ENCODE measurements at regions not wholly inside any gene's neighbourhood (a gene's known extent, or its start where the extent isn't known, plus 50 kb on each side); places are given as distances from the start of the nearest gene placed in this dataset.
A peak's percentile ranks its signal among the peaks of the same experiment; 100 is the strongest.

DNA sequence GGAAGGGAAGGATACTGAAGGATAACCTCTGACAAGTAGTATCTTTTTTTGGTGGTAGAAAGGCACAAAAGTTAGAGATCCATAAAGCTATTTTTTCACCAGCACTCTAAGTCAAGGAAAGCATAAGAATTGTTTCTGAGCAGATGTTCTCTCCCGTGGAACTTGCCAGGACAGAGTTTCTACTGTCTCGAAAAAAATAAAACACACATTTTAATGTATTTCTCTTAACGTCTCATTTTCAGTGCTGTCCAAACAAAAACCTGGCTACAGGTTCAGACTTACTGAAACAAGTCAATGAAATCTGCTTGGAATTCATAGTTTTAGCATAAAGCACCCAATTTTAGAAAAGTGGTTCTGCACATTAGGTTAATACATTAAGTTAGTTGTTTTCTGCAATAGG, 338.3 kb downstream of the LTN1 start:
- Mint-ChIP-seq H3K4me1 (peaks cover 8% of the 10 kb centered on the region), H3K4me3 (no peak overlapping the region), H3K27ac (no peak overlapping the region), H3K27me3 (no peaks in the 10 kb centered on the region), H3K9me3 (peaks cover 7 to 11% of the 10 kb centered on the region in 2 donors)
- DNase-seq (no peak), ATAC-seq (no peak)

DNA sequence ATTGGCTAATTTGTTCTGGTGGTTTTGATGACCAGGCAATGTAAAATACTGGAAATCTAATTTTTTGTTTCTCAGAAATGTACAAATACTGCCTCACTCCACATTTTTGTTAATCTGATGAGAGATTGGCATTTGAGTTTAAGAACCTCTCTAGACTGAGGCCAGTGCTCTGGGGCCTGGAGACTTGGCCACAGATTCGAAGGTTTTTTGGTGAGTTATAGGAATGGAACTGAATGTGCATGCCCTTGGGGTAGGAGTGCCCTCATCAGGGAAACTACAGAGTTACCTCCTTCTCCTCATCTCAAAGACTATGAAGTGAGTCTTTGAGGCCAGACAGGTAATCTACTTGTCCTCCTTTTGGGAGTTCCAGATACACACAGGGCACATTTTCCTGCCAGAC, 347.9 kb downstream of the LTN1 start:
- DNase-seq = no peak
- no peak overlapping the region for H3K4me3 Mint-ChIP-seq
- no peak overlapping the region for H3K27ac Mint-ChIP-seq
- H3K27me3 Mint-ChIP-seq = no peaks in the 10 kb centered on the region
- H3K9me3 Mint-ChIP-seq = peaks cover 8 to 9% of the 10 kb centered on the region in 2 donors
- no peaks in the 10 kb centered on the region for H3K4me1 Mint-ChIP-seq
- no peak for ATAC-seq

DNA sequence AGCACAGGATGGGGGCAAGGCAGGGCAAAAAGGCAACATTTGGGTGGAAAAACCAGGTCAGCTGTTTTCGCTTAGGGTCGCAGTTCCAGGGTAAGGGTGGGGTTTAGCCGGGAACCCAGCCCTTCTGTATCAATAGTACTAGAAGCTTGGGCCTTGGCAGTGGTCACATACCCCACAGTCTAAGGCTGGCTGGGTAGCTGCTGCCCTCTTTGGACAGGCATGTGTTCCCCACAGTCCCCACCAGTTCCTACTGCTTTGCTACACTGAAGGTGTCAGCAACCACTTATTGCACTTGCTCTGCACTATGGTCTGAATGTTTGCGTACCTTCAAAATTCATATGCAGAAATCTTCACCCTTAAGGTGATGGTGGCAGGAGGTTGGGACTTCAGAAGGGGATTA, 349.8 kb downstream of the LTN1 start:
- Mint-ChIP-seq H3K9me3 (peaks cover 8 to 9% of the 10 kb centered on the region in 2 donors), H3K27me3 (no peaks in the 10 kb centered on the region), H3K4me3 (no peak overlapping the region), H3K4me1 (no peaks in the 10 kb centered on the region), H3K27ac (no peak overlapping the region)
- no peak for DNase-seq
- ATAC-seq = no peak

- ATAC-seq (no peak), DNase-seq (no peak)
- Mint-ChIP-seq H3K4me1 (peaks cover 7% of the 10 kb centered on the region), H3K4me3 (no peak overlapping the region), H3K27me3 (no peaks in the 10 kb centered on the region), H3K27ac (no peak overlapping the region), H3K9me3 (peaks cover 8 to 9% of the 10 kb centered on the region in 2 donors)
These were observed 350.9 kb downstream of the LTN1 start for GRCh38 chr21:28641731-28642130.

DNA sequence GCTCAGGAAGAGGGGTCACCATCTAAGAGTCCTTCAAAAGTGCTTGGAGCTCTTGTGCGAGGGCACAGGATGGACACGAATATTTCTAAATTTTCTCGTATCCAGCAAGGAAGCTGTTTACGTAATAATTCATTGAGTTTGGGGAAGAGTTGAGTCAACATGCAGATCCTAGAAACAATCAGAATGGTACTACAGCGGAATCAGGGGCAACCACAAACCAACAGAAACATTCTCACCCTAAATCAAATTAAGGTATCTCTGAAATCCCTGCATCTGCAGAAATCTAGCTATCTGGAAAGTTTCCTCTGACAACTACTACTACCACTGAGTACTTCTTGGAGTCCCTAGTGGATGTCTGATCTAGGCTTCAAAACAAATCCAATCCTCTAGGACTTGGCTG, 352.4 kb downstream of the LTN1 start:
- H3K9me3 Mint-ChIP-seq = peaks cover 8 to 9% of the 10 kb centered on the region in 2 donors
- no peak for DNase-seq
- peaks cover 14% of the 10 kb centered on the region for H3K4me1 Mint-ChIP-seq
- no peaks in the 10 kb centered on the region for H3K27me3 Mint-ChIP-seq
- ATAC-seq = no peak
- no peak overlapping the region for H3K27ac Mint-ChIP-seq
- H3K4me3 Mint-ChIP-seq = no peak overlapping the region

- peaks cover 8 to 9% of the 10 kb centered on the region in 2 donors for H3K9me3 Mint-ChIP-seq
- DNase-seq = no peak
- no peak overlapping the region for H3K27ac Mint-ChIP-seq
- peaks cover 14% of the 10 kb centered on the region for H3K4me1 Mint-ChIP-seq
- H3K27me3 Mint-ChIP-seq = no peaks in the 10 kb centered on the region
- ATAC-seq = no peak
- no peak overlapping the region for H3K4me3 Mint-ChIP-seq
These were observed 352.9 kb downstream of the LTN1 start for GRCh38 chr21:28639737-28640136.

GRCh38 chr21:28636752-28637691, 355.7 kb downstream of the LTN1 start:
- DNase-seq (peak in 1 of 2 donors; percentile 28), ATAC-seq (peak; percentile 94)
- peak overlapping the region in 1 of 2 donors; percentile 56 for H3K4me3 Mint-ChIP-seq
- H3K27me3 Mint-ChIP-seq = no peaks in the 10 kb centered on the region
- H3K4me1 Mint-ChIP-seq = peaks cover 24% of the 10 kb centered on the region
- no peaks in the 10 kb centered on the region for H3K9me3 Mint-ChIP-seq
- H3K27ac Mint-ChIP-seq = peak overlapping the region in 1 of 2 donors; percentile 84

GRCh38 chr21:28635541-28635940, 357.1 kb downstream of the LTN1 start:
- Mint-ChIP-seq H3K27me3 (no peaks in the 10 kb centered on the region), H3K27ac (no peak overlapping the region), H3K9me3 (no peaks in the 10 kb centered on the region), H3K4me1 (peaks cover 24% of the 10 kb centered on the region), H3K4me3 (no peak overlapping the region)
- DNase-seq (no peak), ATAC-seq (no peak)

DNA sequence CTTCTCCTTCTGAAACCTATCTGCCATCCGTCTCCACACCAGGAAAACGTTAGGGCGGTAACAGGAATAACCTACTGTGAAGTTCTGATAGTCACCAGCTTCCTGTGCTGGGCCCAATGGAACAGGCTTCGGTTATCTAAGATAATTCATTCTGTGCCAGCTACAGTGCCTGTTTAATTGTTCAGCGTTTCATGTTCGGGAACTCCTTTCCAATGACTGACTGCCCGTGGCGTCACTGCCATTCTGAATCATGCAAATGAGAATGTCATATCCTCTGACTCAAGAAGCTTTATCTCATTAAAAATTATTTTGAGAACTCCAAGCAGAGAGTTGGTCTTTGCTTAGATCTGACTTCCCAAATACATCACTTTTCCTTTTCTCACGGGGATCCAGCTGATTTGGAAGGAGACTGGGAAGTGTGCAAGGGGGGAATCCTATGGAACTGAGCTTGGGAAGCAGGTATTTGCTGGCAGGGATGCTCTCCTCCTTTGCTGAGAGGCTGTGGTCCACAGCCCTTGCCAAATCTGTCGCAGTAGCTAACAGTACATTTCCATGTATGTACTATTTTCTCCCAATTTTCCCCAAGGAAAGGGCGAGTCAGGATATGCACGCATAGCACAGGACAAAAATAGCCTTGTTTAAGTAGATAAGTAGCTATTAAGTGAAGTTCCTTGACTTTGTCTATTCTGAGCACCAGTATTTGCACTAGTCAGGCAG, 358.7 kb downstream of the LTN1 start:
- Mint-ChIP-seq H3K4me3 (no peak overlapping the region), H3K27me3 (no peaks in the 10 kb centered on the region), H3K9me3 (no peaks in the 10 kb centered on the region), H3K4me1 (peaks cover 24% of the 10 kb centered on the region), H3K27ac (no peak overlapping the region)
- DNase-seq (no peak), ATAC-seq (no peak)

GRCh38 chr21:28632755-28633408, 359.8 kb downstream of the LTN1 start:
- Mint-ChIP-seq H3K4me1 (peaks cover 25% of the 10 kb centered on the region), H3K9me3 (no peaks in the 10 kb centered on the region), H3K27me3 (no peaks in the 10 kb centered on the region), H3K4me3 (no peak overlapping the region), H3K27ac (peak overlapping the region in 1 of 2 donors; percentile 10)
- no peak for DNase-seq
- ATAC-seq = no peak

- Mint-ChIP-seq H3K27ac (no peak overlapping the region), H3K4me1 (peaks cover 12% of the 10 kb centered on the region), H3K4me3 (no peak overlapping the region), H3K9me3 (peaks cover 0 to 7% of the 10 kb centered on the region in 2 donors), H3K27me3 (no peaks in the 10 kb centered on the region)
- DNase-seq = no peak
- ATAC-seq = no peak
These were observed 365.0 kb downstream of the LTN1 start for GRCh38 chr21:28627691-28628090.

DNA sequence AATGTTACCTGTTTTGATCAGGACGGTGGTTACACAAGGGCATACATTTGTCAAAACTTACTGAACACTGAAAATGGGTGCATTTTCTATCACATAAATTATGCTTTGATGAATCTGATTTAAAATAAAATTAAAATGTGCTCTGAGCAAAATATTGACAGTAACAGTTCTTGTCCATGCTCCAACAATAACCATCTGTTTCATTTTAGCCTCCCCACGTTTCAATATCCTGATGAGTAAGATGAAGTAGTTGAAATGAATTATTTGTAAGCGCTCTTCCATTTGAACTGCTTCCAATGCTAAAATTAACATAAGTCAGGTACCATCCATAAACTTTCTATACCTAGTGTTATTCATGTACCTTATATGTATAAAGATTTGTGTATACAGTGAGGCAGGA, 365.4 kb downstream of the LTN1 start:
- ATAC-seq = no peak
- Mint-ChIP-seq H3K4me3 (no peak overlapping the region), H3K9me3 (peaks cover 0 to 9% of the 10 kb centered on the region in 2 donors), H3K27me3 (no peaks in the 10 kb centered on the region), H3K4me1 (peaks cover 8% of the 10 kb centered on the region), H3K27ac (no peak overlapping the region)
- no peak for DNase-seq

DNA sequence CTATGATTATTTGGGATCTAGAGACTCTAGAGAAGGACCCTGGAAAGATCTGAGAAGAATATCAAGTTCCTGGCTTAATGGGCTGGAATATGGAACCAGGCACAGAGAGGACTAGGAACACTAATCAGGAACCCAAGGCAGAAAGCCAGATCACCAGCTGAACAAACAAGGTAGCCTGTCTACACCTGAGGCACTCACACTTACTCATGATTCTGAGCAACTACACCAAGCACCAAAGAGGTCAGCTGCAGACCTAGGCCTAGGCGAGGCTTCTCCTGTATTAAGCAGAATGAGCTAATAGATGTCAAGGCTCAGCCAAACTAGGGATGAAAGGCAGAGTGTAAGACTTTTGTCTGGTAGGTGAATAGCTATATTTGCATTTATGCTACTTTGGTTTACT, 368.1 kb downstream of the LTN1 start:
- Mint-ChIP-seq H3K27me3 (no peaks in the 10 kb centered on the region), H3K9me3 (peaks cover 0 to 25% of the 10 kb centered on the region in 2 donors), H3K4me3 (no peak overlapping the region), H3K4me1 (peaks cover 8% of the 10 kb centered on the region), H3K27ac (no peak overlapping the region)
- DNase-seq (no peak), ATAC-seq (no peak)

DNA sequence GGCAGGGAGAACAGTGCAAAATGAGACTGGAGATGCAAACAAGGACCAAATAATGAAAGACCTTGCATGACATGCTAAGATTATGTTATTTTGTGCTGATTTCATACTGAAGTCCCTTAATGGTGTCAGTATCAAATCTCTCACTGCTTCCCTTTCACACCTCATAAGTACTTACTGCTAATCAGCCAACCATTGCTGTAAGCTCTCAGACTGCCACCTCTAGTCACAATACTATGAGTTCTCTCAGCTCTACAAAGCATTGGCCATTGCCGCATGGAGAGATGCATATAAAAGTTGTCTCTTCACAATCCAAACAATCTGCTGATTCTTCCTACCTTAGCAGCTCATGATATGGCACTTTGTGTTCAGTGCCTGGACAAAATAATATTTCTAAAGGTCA, 375.4 kb downstream of the LTN1 start:
- Mint-ChIP-seq H3K27ac (no peak overlapping the region), H3K27me3 (no peaks in the 10 kb centered on the region), H3K4me1 (no peaks in the 10 kb centered on the region), H3K9me3 (peaks cover 0 to 17% of the 10 kb centered on the region in 2 donors), H3K4me3 (no peak overlapping the region)
- DNase-seq (no peak), ATAC-seq (no peak)

- H3K4me1 Mint-ChIP-seq = no peaks in the 10 kb centered on the region
- H3K27ac Mint-ChIP-seq = no peak overlapping the region
- H3K4me3 Mint-ChIP-seq = no peak overlapping the region
- no peak for ATAC-seq
- H3K9me3 Mint-ChIP-seq = peaks cover 3 to 12% of the 10 kb centered on the region in 2 donors
- DNase-seq = no peak
- H3K27me3 Mint-ChIP-seq = no peaks in the 10 kb centered on the region
These were observed 377.4 kb downstream of the LTN1 start for GRCh38 chr21:28615276-28615675.

DNA sequence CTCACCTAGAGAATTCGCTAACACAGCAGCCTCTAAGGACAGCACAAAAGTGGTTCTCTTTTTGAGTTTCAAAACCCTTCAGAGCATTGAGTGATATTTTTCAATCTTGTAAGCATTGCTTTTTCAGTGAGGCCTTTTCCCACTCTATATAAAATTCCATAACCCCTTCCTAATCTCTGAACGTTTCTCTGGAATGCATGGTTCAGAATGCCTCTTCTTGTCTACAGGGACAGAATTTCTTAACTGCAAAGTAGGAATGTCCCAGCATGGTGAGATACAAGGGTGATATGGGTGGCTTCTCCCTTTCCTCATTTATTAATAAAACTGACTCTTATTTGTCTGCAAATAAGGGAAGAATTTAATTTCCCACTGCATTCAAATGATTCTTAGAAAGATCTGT, 377.9 kb downstream of the LTN1 start:
- H3K27ac Mint-ChIP-seq = peak overlapping the region in 1 of 2 donors; percentile 18
- no peaks in the 10 kb centered on the region for H3K4me1 Mint-ChIP-seq
- peaks cover 5 to 13% of the 10 kb centered on the region in 2 donors for H3K9me3 Mint-ChIP-seq
- H3K4me3 Mint-ChIP-seq = no peak overlapping the region
- no peak for ATAC-seq
- no peak for DNase-seq
- no peaks in the 10 kb centered on the region for H3K27me3 Mint-ChIP-seq
